Left lung (tissue), 4 donors: ENCODE measurements at regions not wholly inside any gene's neighbourhood (a gene's known extent, or its start where the extent isn't known, plus 50 kb on each side); places are given as distances from the start of the nearest gene placed in this dataset.
"Not testable (repeated sequence)": the region's sequence is repeated elsewhere in the genome, so short reads cannot be mapped to it uniquely, and the experiment has no call there.

Experiments used
- ATAC-seq: fragments of 200-7000 bp; cut with Tn5 transposase; one replicate; pipeline ENCODE4 v1.9.1; 2020; ENCODE audit warnings: moderate library complexity
- DNase-seq, 4 donors: peaks; one replicate each; pipeline ENCODE4 v3.0.0-alpha.2; 2013 to 2020
- H3K27ac ChIP-seq, 2 donors: fragments of 200-600 bp; sonication (generic) in 1 of 2; one replicate each; pipeline versions ENCODE4 v1.5.0 to v1.8.0; 2020 to 2021
- H3K27me3 ChIP-seq, 2 donors: fragments of 200-600 bp; sonication (generic) in 1 of 2; one replicate each; pipeline versions ENCODE4 v1.5.0 to v1.8.0; 2020 to 2021
- H3K36me3 ChIP-seq, 2 donors: fragments of 200-600 bp; sonication (generic) in 1 of 2; one replicate each; pipeline versions ENCODE4 v1.5.0 to v1.8.0; 2020 to 2021
- H3K4me1 ChIP-seq, 2 donors: fragments of 200-600 bp; one replicate each; pipeline ENCODE4 v1.8.0; 2021
- H3K4me3 ChIP-seq, 2 donors: fragments of 200-600 bp; sonication (generic) in 1 of 2; one replicate each; pipeline versions ENCODE4 v1.5.0 to v1.8.0; 2020 to 2021; ENCODE audit warnings: mild to moderate bottlenecking in 1 of 2
- H3K9me3 ChIP-seq, 2 donors: fragments of 200-600 bp; sonication (generic) in 1 of 2; one replicate each; pipeline versions ENCODE4 v1.5.0 to v1.8.0; 2020 to 2021
- CTCF ChIP-seq, 2 donors: fragments of 200-600 bp; sonication (generic) in 1 of 2; IDR thresholded peaks; one replicate each; pipeline versions ENCODE4 v1.5.0 to v1.8.0; 2021; ENCODE audit warnings: antibody characterized with exemption in 2 of 2
- intact Hi-C, 2 donors: fragments of 100-400 bp; cut with DNase I; formaldehyde crosslinking; loops; one replicate each; pipeline versions ENCODE4 v1.11.2 to v1.14.2; 2022
- donor health status: DM: no; HTN: yes; CAD: no.
- donor health status: DM: no; HTN: no; CAD: no.

- ATAC-seq, H3K36me3 ChIP-seq, H3K4me1 ChIP-seq, intact Hi-C loops, DNase-seq, H3K27ac ChIP-seq, H3K4me3 ChIP-seq, H3K27me3 ChIP-seq: not testable (repeated sequence)
- H3K9me3 ChIP-seq, result peaks cover 0 to 33% of the 10 kb centered on the region in 2 donors
These were observed 177.5 kb upstream of the FOXD4L5 start for GRCh38 chr9:65462476-65462875.

- no peaks in the 10 kb centered on the region for H3K4me1 ChIP-seq
- H3K4me3 ChIP-seq, result no peak overlapping the region
- H3K36me3 ChIP-seq, result no peaks in the 10 kb centered on the region
- no peaks in the 10 kb centered on the region for H3K27me3 ChIP-seq
- H3K9me3 ChIP-seq, result peaks cover 0 to 37% of the 10 kb centered on the region in 2 donors
- no peak for DNase-seq
- ATAC-seq, result no peak
- no peak for TF ChIP-seq CTCF (IDR thresholded peaks at IDR 0.05)
- no peak overlapping the region for H3K27ac ChIP-seq
- intact Hi-C loops, result no loop called here
These were observed 174.8 kb upstream of the FOXD4L5 start for GRCh38 chr9:65459756-65460320.

GRCh38 chr9:65458992-65459391 is 174.0 kb upstream of the FOXD4L5 start:
- Histone ChIP-seq H3K4me1 (no peaks in the 10 kb centered on the region), H3K4me3 (no peak overlapping the region), H3K27ac (no peak overlapping the region), H3K36me3 (no peaks in the 10 kb centered on the region), H3K9me3 (peaks cover 0 to 42% of the 10 kb centered on the region in 2 donors), H3K27me3 (no peaks in the 10 kb centered on the region)
- DNase-seq (no peak), ATAC-seq (no peak)
- intact Hi-C loops, result no loop called here
- TF ChIP-seq CTCF (IDR thresholded peaks at IDR 0.05), result no peak

GRCh38 chr9:65458465-65458864 is 173.5 kb upstream of the FOXD4L5 start:
- Histone ChIP-seq H3K36me3 (no peaks in the 10 kb centered on the region), H3K27me3 (no peaks in the 10 kb centered on the region), H3K27ac (no peak overlapping the region), H3K4me1 (no peaks in the 10 kb centered on the region), H3K4me3 (no peak overlapping the region), H3K9me3 (peaks cover 0 to 42% of the 10 kb centered on the region in 2 donors)
- intact Hi-C loops, result no loop called here
- no peak for ATAC-seq
- no peak for TF ChIP-seq CTCF (IDR thresholded peaks at IDR 0.05)
- DNase-seq, result no peak

GRCh38 chr9:65456991-65457390 is 172.0 kb upstream of the FOXD4L5 start:
- H3K9me3 ChIP-seq, result peaks cover 0 to 41% of the 10 kb centered on the region in 2 donors
- H3K36me3 ChIP-seq, H3K27me3 ChIP-seq, H3K27ac ChIP-seq, H3K4me1 ChIP-seq, intact Hi-C loops, DNase-seq, H3K4me3 ChIP-seq, ATAC-seq: not testable (repeated sequence)

GRCh38 chr9:65455751-65456647 is 171.0 kb upstream of the FOXD4L5 start:
- H3K27ac ChIP-seq, intact Hi-C loops, H3K4me3 ChIP-seq, H3K36me3 ChIP-seq, H3K27me3 ChIP-seq, DNase-seq, ATAC-seq, H3K4me1 ChIP-seq: not testable (repeated sequence)
- H3K9me3 ChIP-seq, result peaks cover 0 to 39% of the 10 kb centered on the region in 2 donors

GRCh38 chr9:65455136-65455535 is 170.1 kb upstream of the FOXD4L5 start:
- H3K9me3 ChIP-seq, result peaks cover 0 to 35% of the 10 kb centered on the region in 2 donors
- H3K36me3 ChIP-seq, ATAC-seq, H3K4me3 ChIP-seq, H3K27ac ChIP-seq, intact Hi-C loops, H3K27me3 ChIP-seq, DNase-seq, H3K4me1 ChIP-seq: not testable (repeated sequence)

- intact Hi-C loops, H3K4me3 ChIP-seq, H3K27ac ChIP-seq, DNase-seq, H3K4me1 ChIP-seq, H3K36me3 ChIP-seq, H3K27me3 ChIP-seq, ATAC-seq: not testable (repeated sequence)
- H3K9me3 ChIP-seq, result peaks cover 0 to 32% of the 10 kb centered on the region in 2 donors
These were observed 169.7 kb upstream of the FOXD4L5 start for GRCh38 chr9:65454666-65455065.

- intact Hi-C loops, H3K4me3 ChIP-seq, H3K27me3 ChIP-seq, H3K4me1 ChIP-seq, ATAC-seq, H3K27ac ChIP-seq, DNase-seq, H3K36me3 ChIP-seq: not testable (repeated sequence)
- peaks cover 0 to 25% of the 10 kb centered on the region in 2 donors for H3K9me3 ChIP-seq
These were observed 169.0 kb upstream of the FOXD4L5 start for GRCh38 chr9:65454034-65454433.

- H3K27ac ChIP-seq, H3K36me3 ChIP-seq, intact Hi-C loops, ATAC-seq, H3K4me1 ChIP-seq, H3K9me3 ChIP-seq, H3K27me3 ChIP-seq, DNase-seq, H3K4me3 ChIP-seq: not testable (repeated sequence)
These were observed 165.0 kb upstream of the FOXD4L5 start for GRCh38 chr9:65449886-65450610.
